ENCODE measurements at regions not wholly inside any gene's neighbourhood (a gene's known extent, or its start where the extent isn't known, plus 50 kb on each side); places are given as distances from the start of the nearest gene placed in this dataset.

- no peak for TF ChIP-seq POLR2AphosphoS5 (IDR thresholded peaks at IDR 0.05; ENCODE audit: low read depth, low read length)
These were observed 241.8 kb upstream of the RGS6 start for GRCh38 chr14:71690478-71690877.

- TF ChIP-seq TAF1 (IDR thresholded peaks at IDR 0.05; ENCODE audit: borderline replicate concordance, insufficient read depth, low read length) (no peak), FOXP2 (optimal IDR thresholded peaks at IDR 0.05; ENCODE audit: borderline replicate concordance, extremely low read depth, extremely low read length, insufficient read depth) (no peak), POLR2AphosphoS5 (IDR thresholded peaks at IDR 0.05; ENCODE audit: low read depth, low read length) (no peak), REST (IDR thresholded peaks at IDR 0.05; ENCODE audit: insufficient read depth in 1 of 2, low read depth in 2 of 2, low read length in 2 of 2) (no peak), SIN3A (IDR thresholded peaks at IDR 0.05; ENCODE audit: borderline replicate concordance, insufficient read depth, low read length) (no peak)
These were observed 239.7 kb upstream of the RGS6 start for GRCh38 chr14:71692496-71692895.

- TF ChIP-seq SIN3A (IDR thresholded peaks at IDR 0.05; ENCODE audit: borderline replicate concordance, insufficient read depth, low read length) (no peak), REST (IDR thresholded peaks at IDR 0.05; ENCODE audit: insufficient read depth in 1 of 2, low read depth in 2 of 2, low read length in 2 of 2) (no peak), TAF1 (IDR thresholded peaks at IDR 0.05; ENCODE audit: borderline replicate concordance, insufficient read depth, low read length) (no peak), POLR2AphosphoS5 (IDR thresholded peaks at IDR 0.05; ENCODE audit: low read depth, low read length) (no peak), FOXP2 (optimal IDR thresholded peaks at IDR 0.05; ENCODE audit: borderline replicate concordance, extremely low read depth, extremely low read length, insufficient read depth) (no peak)
These were observed 238.8 kb upstream of the RGS6 start for GRCh38 chr14:71693381-71693780.

GRCh38 chr14:71694591-71695530, 237.4 kb upstream of the RGS6 start:
- TF ChIP-seq REST (IDR thresholded peaks at IDR 0.05; ENCODE audit: insufficient read depth in 1 of 2, low read depth in 2 of 2, low read length in 2 of 2) (no peak), SIN3A (IDR thresholded peaks at IDR 0.05; ENCODE audit: borderline replicate concordance, insufficient read depth, low read length) (no peak), FOXP2 (optimal IDR thresholded peaks at IDR 0.05; ENCODE audit: borderline replicate concordance, extremely low read depth, extremely low read length, insufficient read depth) (no peak)

- no peak for TF ChIP-seq SIN3A (IDR thresholded peaks at IDR 0.05; ENCODE audit: borderline replicate concordance, insufficient read depth, low read length)
- TF ChIP-seq FOXP2 (optimal IDR thresholded peaks at IDR 0.05; ENCODE audit: borderline replicate concordance, extremely low read depth, extremely low read length, insufficient read depth): no peak
- TF ChIP-seq POLR2AphosphoS5 (IDR thresholded peaks at IDR 0.05; ENCODE audit: low read depth, low read length): no peak
- TF ChIP-seq REST (IDR thresholded peaks at IDR 0.05; ENCODE audit: insufficient read depth in 1 of 2, low read depth in 2 of 2, low read length in 2 of 2): no peak
- TF ChIP-seq TAF1 (IDR thresholded peaks at IDR 0.05; ENCODE audit: borderline replicate concordance, insufficient read depth, low read length): no peak
These were observed 236.4 kb upstream of the RGS6 start for GRCh38 chr14:71695611-71696350.
